ENCODE measurements at regions not wholly inside any gene's neighbourhood (a gene's known extent, or its start where the extent isn't known, plus 50 kb on each side); places are given as distances from the start of the nearest gene placed in this dataset.

DNA sequence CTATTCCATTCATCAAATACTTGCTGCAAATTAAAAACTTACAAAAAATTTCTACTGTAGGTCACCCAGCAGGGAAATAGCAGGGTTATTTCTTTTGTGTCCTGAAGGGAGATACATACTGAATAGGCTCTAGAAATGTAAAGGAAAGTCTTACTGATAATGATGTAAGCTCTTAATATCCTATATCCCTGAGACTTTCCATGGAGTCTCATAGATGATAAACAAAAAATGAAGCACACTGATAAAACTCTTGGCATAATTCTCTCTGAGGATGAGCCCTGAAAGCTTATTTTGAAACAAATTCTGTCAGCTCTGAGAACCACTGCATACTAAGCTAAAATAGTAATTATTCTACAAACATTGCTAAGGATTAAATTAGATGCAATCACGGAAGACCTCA, 819.6 kb upstream of the PTPRD start:
- TF ChIP-seq BHLHE40 (IDR thresholded peaks at IDR 0.05; ENCODE audit: borderline replicate concordance): no peak
- TF ChIP-seq ZNF384 (IDR thresholded peaks at IDR 0.05): no peak
- no peak for TF ChIP-seq ELF4 (IDR thresholded peaks at IDR 0.05)
- no peak for TF ChIP-seq L3MBTL2 (conservative IDR thresholded peaks at IDR 0.05)
- no peak for TF ChIP-seq FOXM1 (IDR thresholded peaks at IDR 0.05; ENCODE audit: borderline replicate concordance)
- no peak for TF ChIP-seq FOXA1 (IDR thresholded peaks at IDR 0.05)
- TF ChIP-seq SUZ12 (IDR thresholded peaks at IDR 0.05): no peak
- TF ChIP-seq, protein P1, sequence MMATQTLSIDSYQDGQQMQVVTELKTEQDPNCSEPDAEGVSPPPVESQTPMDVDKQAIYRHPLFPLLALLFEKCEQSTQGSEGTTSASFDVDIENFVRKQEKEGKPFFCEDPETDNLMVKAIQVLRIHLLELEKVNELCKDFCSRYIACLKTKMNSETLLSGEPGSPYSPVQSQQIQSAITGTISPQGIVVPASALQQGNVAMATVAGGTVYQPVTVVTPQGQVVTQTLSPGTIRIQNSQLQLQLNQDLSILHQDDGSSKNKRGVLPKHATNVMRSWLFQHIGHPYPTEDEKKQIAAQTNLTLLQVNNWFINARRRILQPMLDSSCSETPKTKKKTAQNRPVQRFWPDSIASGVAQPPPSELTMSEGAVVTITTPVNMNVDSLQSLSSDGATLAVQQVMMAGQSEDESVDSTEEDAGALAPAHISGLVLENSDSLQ (IDR thresholded peaks at IDR 0.05): no peak
